ENCODE measurements at regions not wholly inside any gene's neighbourhood (a gene's known extent, or its start where the extent isn't known, plus 50 kb on each side); places are given as distances from the start of the nearest gene placed in this dataset.
"Not testable (repeated sequence)": the region's sequence is repeated elsewhere in the genome, so short reads cannot be mapped to it uniquely, and the experiment has no call there.

DNA sequence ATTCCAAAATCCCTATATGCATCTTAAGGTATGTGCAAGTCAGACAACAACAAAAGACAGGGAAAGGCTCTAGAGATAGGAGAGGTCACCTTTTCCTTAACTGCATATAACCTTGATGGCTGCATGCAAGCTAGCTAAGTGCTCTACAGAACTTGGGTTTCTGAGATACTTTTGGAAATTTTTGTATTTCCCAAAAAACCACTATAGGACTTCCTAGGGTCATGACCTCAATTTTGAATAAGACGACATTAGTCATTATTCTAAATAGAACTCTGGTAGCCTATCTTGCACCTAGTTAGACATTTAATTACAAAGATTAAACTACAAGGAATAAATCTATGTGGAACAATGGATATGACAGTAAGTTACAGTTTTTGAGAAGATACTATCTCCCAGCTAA, 309.3 kb downstream of the BCAT1 start:
- Mint-ChIP-seq H3K4me3 (no peak overlapping the region), H3K4me1 (no peaks in the 10 kb centered on the region), H3K36me3 (ENCODE audit: low read depth) (no peaks in the 10 kb centered on the region), H3K9me3 (no peaks in the 10 kb centered on the region), H3K27me3 (peaks cover 2% of the 10 kb centered on the region), H3K27ac (no peak overlapping the region)
- ChIA-PET POLR2A (no interaction called here), CTCF (no interaction called here)
- DNase-seq = no peak

DNA sequence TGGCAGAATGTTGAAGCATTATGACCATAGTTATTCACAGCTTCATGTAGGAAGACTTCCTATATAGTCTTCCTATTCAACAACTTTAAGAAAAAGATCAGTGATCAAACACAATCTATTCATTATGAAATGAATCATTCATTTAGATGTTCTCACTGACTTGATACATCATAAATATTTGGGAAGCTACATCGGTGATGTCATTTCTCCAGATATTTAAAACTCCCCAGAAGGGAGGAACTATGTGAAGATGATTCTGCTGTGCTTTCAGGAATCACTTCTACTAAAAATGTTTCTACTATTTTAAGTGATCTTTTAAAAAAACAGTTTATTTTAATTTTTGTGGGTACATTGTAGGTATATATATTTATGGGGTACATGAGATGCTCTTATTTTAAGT, 316.4 kb downstream of the BCAT1 start:
- Mint-ChIP-seq H3K27ac (no peak overlapping the region), H3K36me3 (ENCODE audit: low read depth) (no peaks in the 10 kb centered on the region), H3K4me3 (no peak overlapping the region), H3K4me1 (no peaks in the 10 kb centered on the region), H3K27me3 (peaks cover 1% of the 10 kb centered on the region), H3K9me3 (no peaks in the 10 kb centered on the region)
- no peak for DNase-seq
- POLR2A ChIA-PET = no interaction called here
- CTCF ChIA-PET = no interaction called here

DNA sequence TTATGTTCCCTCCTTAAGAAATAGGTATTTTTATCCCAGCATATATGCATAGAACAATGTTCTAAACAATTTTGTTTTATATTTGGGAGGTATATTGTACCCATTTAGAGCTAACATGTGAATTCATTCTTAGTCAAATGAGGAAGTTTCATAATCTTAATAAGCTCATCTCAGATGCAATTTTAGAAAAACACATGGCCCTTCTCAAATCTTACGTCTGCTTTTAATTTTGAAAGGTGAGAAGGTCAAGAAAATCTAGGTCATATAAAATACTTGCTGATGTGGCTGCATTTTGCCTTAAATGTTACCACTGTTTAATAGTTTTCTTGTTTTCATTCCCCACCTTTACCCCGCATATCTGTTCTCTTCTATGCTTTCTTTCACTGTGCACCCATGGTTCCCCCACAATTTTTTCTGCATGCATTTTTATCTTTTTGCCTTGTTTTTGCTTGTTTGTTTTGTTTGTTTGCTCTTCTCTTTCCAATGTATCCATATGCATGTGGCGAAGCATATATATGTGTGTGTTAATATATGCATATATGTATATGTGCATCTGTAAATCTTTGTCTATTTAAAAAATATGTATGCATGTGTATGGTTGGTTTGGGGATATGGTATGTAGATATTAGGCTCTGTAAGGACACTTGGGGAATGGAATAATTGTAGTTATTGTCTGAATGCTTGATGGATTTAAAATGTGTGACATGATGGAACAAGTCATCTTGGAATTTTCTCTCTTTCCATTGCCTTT, 317.1 kb downstream of the BCAT1 start:
- Mint-ChIP-seq H3K4me1 (no peaks in the 10 kb centered on the region), H3K9me3 (no peaks in the 10 kb centered on the region), H3K27ac (no peak overlapping the region), H3K36me3 (ENCODE audit: low read depth) (no peaks in the 10 kb centered on the region), H3K4me3 (no peak overlapping the region), H3K27me3 (peaks cover 1% of the 10 kb centered on the region)
- ChIA-PET CTCF (no interaction called here), POLR2A (no interaction called here)
- DNase-seq = no peak

DNA sequence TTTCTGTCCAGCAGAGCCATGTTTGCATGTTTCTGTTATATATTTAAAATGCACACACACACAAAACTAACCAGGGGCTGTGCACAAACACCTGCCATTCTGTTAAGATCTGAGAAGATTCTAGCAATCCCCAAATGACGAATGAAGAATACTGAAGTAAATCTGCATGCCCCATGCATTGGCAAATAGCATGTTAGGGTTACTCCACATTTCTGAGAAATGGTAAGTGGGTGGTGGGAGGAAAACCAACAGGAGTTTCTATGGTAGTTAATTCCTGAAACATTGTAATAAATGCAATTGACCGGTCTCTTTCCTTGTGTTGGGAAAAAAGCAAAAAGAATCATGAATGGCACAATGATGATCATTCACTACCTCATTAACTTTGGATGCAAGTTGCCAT, 318.0 kb downstream of the BCAT1 start:
- ChIA-PET POLR2A (no interaction called here), CTCF (no interaction called here)
- peaks cover 1% of the 10 kb centered on the region for H3K27me3 Mint-ChIP-seq
- H3K27ac Mint-ChIP-seq = no peak overlapping the region
- no peaks in the 10 kb centered on the region for H3K9me3 Mint-ChIP-seq
- DNase-seq = no peak
- H3K4me3 Mint-ChIP-seq = no peak overlapping the region
- H3K36me3 Mint-ChIP-seq (ENCODE audit: low read depth) = no peaks in the 10 kb centered on the region
- no peaks in the 10 kb centered on the region for H3K4me1 Mint-ChIP-seq

DNA sequence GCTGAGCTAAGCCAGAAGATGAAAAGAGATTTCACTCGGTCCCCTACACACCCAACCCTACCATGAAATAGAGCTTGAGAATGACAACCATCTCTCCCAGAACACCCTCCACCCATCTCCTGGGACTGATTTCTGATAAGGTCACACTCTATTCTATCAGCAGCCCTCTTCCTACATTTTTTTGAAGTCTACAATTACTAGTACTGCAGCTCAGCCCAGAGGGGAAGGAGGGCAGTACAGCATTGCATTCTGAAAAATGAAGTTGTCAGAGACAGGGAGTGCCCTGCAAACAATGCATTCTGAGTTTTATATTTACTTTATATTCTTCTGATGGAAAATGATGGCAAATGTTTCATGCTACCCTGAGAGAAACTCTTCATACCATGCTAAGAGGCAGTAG, 318.5 kb downstream of the BCAT1 start:
- no peaks in the 10 kb centered on the region for H3K4me1 Mint-ChIP-seq
- H3K27me3 Mint-ChIP-seq = peaks cover 1% of the 10 kb centered on the region
- no peaks in the 10 kb centered on the region for H3K9me3 Mint-ChIP-seq
- H3K27ac Mint-ChIP-seq = no peak overlapping the region
- POLR2A ChIA-PET = no interaction called here
- no peak for DNase-seq
- no peak overlapping the region for H3K4me3 Mint-ChIP-seq
- CTCF ChIA-PET = no interaction called here
- H3K36me3 Mint-ChIP-seq (ENCODE audit: low read depth) = no peaks in the 10 kb centered on the region

DNA sequence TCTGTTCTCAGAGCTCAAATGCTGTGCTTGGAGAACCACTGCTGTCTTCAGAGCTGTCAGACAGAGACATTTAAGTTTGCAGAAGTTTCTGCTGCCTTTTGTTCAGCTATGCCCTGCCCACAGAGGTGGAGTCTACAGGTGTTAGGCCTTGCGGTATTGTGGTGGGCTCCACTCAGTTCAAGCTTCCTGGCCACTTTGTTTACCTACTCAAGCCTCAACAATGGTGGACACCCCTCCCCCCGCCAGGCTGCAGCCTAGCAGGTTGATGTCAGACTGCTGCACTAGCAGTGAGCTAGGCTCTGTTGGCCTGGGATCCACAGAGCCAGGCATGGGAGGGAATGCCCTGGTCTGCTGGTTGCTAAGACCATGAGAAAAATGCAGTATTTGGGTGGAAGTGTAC, 323.8 kb downstream of the BCAT1 start:
- Mint-ChIP-seq H3K27ac (no peak overlapping the region), H3K4me3 (no peak overlapping the region), H3K27me3 (no peaks in the 10 kb centered on the region), H3K9me3 (peaks cover 3% of the 10 kb centered on the region), H3K4me1 (no peaks in the 10 kb centered on the region), H3K36me3 (ENCODE audit: low read depth) (peaks cover 4% of the 10 kb centered on the region)
- no peak for DNase-seq
- ChIA-PET POLR2A (no interaction called here), CTCF (no interaction called here)

DNA sequence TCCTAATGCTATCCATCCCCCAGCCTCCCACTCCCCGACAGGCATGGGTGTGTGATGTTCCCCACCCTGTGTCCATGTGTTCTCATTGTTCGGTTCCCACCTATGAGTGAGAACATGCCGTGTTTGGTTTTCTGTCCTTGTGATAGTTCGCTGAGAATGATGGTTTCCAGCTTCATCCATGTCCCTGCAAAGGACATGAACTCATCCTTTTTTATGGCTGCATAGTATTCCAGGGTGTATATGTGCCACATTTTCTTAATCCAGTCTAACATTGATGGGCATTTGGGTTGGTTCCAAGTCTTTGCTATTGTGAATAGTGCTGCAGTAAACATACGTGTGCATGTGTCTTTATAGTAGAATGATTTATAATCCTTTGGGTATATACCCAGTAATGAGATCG, 328.9 kb downstream of the BCAT1 start:
- H3K4me3 Mint-ChIP-seq; H3K27me3 Mint-ChIP-seq; H3K4me1 Mint-ChIP-seq; H3K9me3 Mint-ChIP-seq; H3K36me3 Mint-ChIP-seq (ENCODE audit: low read depth); H3K27ac Mint-ChIP-seq; POLR2A ChIA-PET; DNase-seq; CTCF ChIA-PET: not testable (repeated sequence)

DNA sequence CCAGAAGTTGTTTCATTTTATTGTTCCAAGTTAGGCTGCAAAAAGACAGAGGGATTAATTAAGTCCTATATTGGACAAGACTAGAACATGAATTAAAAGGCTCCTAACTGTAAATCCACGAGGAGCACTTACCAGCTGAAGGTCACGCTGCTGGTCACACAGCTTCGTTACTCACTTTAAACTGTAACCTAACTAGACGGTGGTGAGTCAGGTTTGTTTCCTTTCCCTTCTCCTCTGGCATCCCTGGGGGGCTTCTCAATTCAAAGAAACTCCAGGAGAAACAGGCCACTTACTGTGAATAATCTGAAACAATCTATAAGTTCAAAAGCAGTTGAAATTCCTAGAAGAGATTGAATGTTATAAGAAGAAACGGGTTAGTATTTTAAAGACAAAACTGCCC, 331.4 kb downstream of the BCAT1 start:
- Mint-ChIP-seq H3K4me3 (no peak overlapping the region), H3K4me1 (no peaks in the 10 kb centered on the region), H3K36me3 (ENCODE audit: low read depth) (peaks cover 4% of the 10 kb centered on the region), H3K27me3 (peaks cover 11% of the 10 kb centered on the region), H3K27ac (no peak overlapping the region), H3K9me3 (peaks cover 3% of the 10 kb centered on the region)
- CTCF ChIA-PET = no interaction called here
- no peak for DNase-seq
- POLR2A ChIA-PET = no interaction called here

DNA sequence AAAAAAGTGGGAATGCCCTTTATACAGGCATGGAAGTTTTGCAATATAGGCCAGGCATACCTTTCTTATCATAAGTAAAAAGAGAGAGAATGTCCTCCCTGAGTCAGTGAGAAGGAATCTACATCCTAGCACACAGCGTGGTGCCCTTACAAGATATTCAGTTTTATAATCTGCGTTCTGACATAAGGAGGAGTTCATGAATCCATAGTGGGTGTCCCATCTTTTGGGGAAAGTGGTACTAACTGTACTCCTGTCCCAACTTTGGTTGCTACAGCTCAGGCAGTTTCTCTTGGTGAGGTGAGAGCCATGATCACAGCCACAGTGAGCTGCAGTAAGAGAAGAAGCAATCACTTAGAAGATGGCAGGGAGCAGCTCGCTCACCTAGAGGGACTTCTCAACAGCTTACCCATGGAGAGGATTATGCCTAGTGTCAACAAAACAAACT, 332.9 kb downstream of the BCAT1 start:
- POLR2A ChIA-PET = no interaction called here
- Mint-ChIP-seq H3K9me3 (no peaks in the 10 kb centered on the region), H3K36me3 (ENCODE audit: low read depth) (no peaks in the 10 kb centered on the region), H3K4me1 (no peaks in the 10 kb centered on the region), H3K27me3 (peaks cover 11% of the 10 kb centered on the region), H3K27ac (no peak overlapping the region), H3K4me3 (no peak overlapping the region)
- no peak for DNase-seq
- CTCF ChIA-PET = no interaction called here

DNA sequence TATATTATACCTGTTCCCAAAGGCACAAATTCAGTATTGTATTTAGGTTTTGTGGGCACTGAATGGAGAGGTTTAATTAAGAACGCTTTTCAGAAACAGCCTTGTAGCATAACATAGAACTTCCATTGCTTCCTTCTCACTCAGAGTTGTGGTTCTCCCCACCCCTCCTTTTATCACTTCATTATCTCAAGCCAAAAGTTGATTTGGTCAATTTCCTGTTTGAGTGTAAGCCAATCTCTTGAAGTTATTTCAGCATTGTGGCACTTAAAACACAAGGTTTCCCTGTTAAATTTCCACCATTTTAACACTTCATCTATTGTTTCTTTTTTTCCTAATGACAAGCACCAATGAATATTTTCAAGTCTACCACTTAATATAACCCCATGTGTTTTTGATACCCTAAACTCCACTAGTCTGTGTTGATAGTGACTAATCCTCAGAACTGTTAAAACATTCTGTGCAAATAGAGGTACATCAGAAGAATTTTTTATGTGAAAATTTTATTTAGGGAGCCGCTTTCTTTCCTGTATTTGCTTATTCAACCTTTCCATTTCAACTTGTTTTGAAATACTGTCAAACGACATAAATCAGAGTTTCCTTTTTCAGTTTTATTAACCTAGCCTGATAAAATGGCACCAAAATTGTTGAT, 340.1 kb downstream of the BCAT1 start:
- no peak overlapping the region for H3K27ac Mint-ChIP-seq
- H3K36me3 Mint-ChIP-seq (ENCODE audit: low read depth) = no peaks in the 10 kb centered on the region
- no peak for DNase-seq
- H3K4me1 Mint-ChIP-seq = no peaks in the 10 kb centered on the region
- CTCF ChIA-PET = no interaction called here
- H3K27me3 Mint-ChIP-seq = peaks cover 6% of the 10 kb centered on the region
- no peaks in the 10 kb centered on the region for H3K9me3 Mint-ChIP-seq
- no peak overlapping the region for H3K4me3 Mint-ChIP-seq
- POLR2A ChIA-PET = no interaction called here

DNA sequence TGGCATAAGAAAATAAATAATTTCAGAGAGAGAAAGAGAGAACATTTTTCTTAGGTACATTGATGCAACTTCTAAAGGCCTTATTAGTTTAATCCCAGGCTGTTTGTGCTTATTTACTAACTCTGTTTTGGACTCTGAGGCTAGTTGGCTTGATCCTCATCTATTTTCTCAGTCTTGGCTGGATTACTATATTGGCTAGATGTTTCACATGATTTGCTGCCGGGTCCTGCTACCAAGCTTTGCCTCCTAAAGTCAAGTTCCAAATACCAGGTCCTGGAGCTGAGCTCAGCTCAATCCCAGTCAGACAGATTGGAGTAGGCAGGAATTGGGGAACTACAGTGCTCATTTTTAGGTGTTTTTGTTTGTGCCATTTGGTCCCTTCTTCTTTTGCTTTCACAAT, 340.8 kb downstream of the BCAT1 start:
- DNase-seq = no peak
- H3K27ac Mint-ChIP-seq = no peak overlapping the region
- H3K4me3 Mint-ChIP-seq = no peak overlapping the region
- CTCF ChIA-PET = no interaction called here
- POLR2A ChIA-PET = no interaction called here
- H3K36me3 Mint-ChIP-seq (ENCODE audit: low read depth) = no peaks in the 10 kb centered on the region
- H3K4me1 Mint-ChIP-seq = no peaks in the 10 kb centered on the region
- no peaks in the 10 kb centered on the region for H3K9me3 Mint-ChIP-seq
- H3K27me3 Mint-ChIP-seq = peaks cover 2% of the 10 kb centered on the region

DNA sequence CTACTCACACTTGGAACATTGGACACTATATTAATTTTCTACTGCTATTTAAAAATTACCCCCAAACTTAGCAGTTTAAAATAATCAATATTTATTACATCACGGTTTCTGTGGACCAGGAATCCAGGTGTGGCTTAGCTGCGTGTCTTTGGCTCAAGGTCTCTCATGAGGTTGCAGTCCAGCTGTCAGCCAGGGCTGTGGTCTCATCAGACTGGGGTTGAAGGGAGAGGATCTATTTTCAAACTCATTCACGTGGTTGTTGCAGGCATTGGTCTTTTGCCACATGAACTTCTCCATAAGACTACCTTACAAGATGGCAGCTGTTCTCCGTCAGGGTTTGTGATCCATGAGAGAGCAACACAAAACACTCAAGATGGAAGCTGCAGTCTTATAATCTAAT, 343.0 kb downstream of the BCAT1 start:
- Mint-ChIP-seq H3K4me1 (peaks cover 2% of the 10 kb centered on the region), H3K27ac (no peak overlapping the region), H3K9me3 (no peaks in the 10 kb centered on the region), H3K4me3 (no peak overlapping the region), H3K27me3 (no peaks in the 10 kb centered on the region), H3K36me3 (ENCODE audit: low read depth) (no peaks in the 10 kb centered on the region)
- CTCF ChIA-PET = no interaction called here
- no peak for DNase-seq
- POLR2A ChIA-PET = no interaction called here

DNA sequence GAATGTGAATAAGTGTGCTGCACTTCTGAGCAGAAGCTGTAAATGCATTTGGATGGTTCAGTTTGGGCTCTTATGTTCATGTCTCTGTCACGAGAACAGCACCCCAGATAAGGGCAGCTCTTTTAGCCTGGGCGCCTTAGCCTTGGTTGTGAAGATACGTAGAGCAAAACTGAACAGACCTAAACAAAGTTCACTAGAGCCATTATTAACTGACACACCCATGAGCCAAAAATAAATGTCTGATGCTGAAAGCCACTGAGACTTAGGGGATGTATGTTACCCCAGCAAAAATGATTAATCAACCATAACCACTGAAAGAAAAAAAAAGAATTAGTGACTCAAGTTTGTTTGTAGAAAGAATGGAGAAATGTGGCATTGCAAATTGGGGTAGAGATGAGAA, 343.4 kb downstream of the BCAT1 start:
- no peaks in the 10 kb centered on the region for H3K36me3 Mint-ChIP-seq (ENCODE audit: low read depth)
- H3K4me1 Mint-ChIP-seq = peaks cover 5% of the 10 kb centered on the region
- no peak overlapping the region for H3K4me3 Mint-ChIP-seq
- CTCF ChIA-PET = no interaction called here
- no peak for DNase-seq
- POLR2A ChIA-PET = no interaction called here
- H3K27me3 Mint-ChIP-seq = no peaks in the 10 kb centered on the region
- H3K9me3 Mint-ChIP-seq = no peaks in the 10 kb centered on the region
- no peak overlapping the region for H3K27ac Mint-ChIP-seq

DNA sequence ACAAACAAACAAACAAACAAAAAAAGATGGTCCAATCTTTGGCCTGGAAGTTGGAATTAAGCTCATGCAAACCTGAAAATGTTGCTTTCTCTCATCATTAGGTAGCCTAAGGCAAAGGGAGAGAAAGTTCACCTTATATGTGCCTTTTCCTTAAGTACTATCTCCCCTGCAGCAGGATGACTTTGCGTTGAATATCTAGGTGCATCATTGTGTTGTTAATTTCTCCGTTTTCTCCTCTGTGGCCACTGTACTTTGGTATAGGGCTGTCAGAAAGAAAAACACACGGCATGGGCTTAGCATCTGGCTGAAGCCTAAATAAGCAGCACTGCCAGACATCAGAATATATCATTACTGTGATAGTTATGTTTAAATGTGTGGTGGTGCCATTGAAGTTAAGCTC, 345.5 kb downstream of the BCAT1 start:
- Mint-ChIP-seq H3K27ac (no peak overlapping the region), H3K4me1 (peaks cover 7% of the 10 kb centered on the region)

More for the DNA sequence above, 345.5 kb downstream of the BCAT1 start:
- Mint-ChIP-seq H3K27me3 (no peaks in the 10 kb centered on the region), H3K9me3 (no peaks in the 10 kb centered on the region), H3K36me3 (ENCODE audit: low read depth) (no peaks in the 10 kb centered on the region), H3K4me3 (no peak overlapping the region)
- ChIA-PET CTCF (no interaction called here), POLR2A (no interaction called here)
- DNase-seq = no peak

All from activated CD4-positive, alpha-beta memory T cell treated with anti-CD3 and anti-CD28 coated beads, Interleukin-2, amount 10 ng/mL, durations not matched to agents 7 days and 5 days (primary cell).